Right lobe of liver (tissue), 6 donors: ENCODE measurements at regions not wholly inside any gene's neighbourhood (a gene's known extent, or its start where the extent isn't known, plus 50 kb on each side); places are given as distances from the start of the nearest gene placed in this dataset.
"Not testable (repeated sequence)": the region's sequence is repeated elsewhere in the genome, so short reads cannot be mapped to it uniquely, and the experiment has no call there.

Source experiments
- ATAC-seq, 4 donors: fragments of 200-7000 bp; cut with Tn5 transposase; one replicate each; pipeline ENCODE4 v1.9.1; 2020; ENCODE audit warnings: mild to moderate bottlenecking in 4 of 4, moderate library complexity in 4 of 4
- DNase-seq, 3 donors: peaks; one replicate each; pipeline ENCODE4 v3.0.0-alpha.2; 2020
- H3K27ac ChIP-seq, 3 donors: fragments of 200-600 bp; one replicate each; pipeline ENCODE4 v1.8.0; 2022
- H3K27me3 ChIP-seq, 2 donors: fragments of 200-600 bp; one replicate each; pipeline ENCODE4 v1.8.0; 2022
- H3K36me3 ChIP-seq, 4 donors: fragments of 200-600 bp; sonication (generic) in 1 of 4; one replicate each; pipeline versions ENCODE4 v1.5.1 to v1.8.0; 2017 to 2022; ENCODE audit warnings: control low read depth in 1 of 4
- H3K4me1 ChIP-seq, 4 donors: fragments of 200-600 bp; sonication (generic) in 1 of 4; one replicate each; pipeline versions ENCODE4 v1.5.1 to v1.8.0; 2017 to 2022; ENCODE audit warnings: control low read depth in 1 of 4
- H3K4me3 ChIP-seq, 3 donors: fragments of 200-600 bp; one replicate each; pipeline ENCODE4 v1.8.0; 2022
- H3K9me3 ChIP-seq, 4 donors: fragments of 200-600 bp; sonication (generic) in 1 of 4; one replicate each; pipeline versions ENCODE4 v1.5.1 to v1.8.0; 2017 to 2022; ENCODE audit warnings: control low read depth in 1 of 4
- CTCF ChIP-seq, 4 donors: fragments of 200-600 bp in 3 of 4; fragments of 450-650 bp in 1 of 4; IDR thresholded peaks; one replicate each; pipeline versions ENCODE4 v1.5.1 to v1.8.0; 2016 to 2022; ENCODE audit warnings: antibody characterized with exemption in 4 of 4, mild to moderate bottlenecking in 2 of 4
- POLR2A ChIP-seq: fragments of 450-650 bp; IDR thresholded peaks from one replicate; pipeline ENCODE4 v1.6.1; 2017; ENCODE audit warnings: antibody characterized with exemption, mild to moderate bottlenecking
- WGBS: methylation state at CpG from one replicate; pipeline ENCODE4 v1.1.6; 2018; ENCODE audit warnings: low coverage, low lambda C conversion rate; ENCODE audit not compliant: insufficient coverage; ENCODE audit errors: missing lambda C conversion rate; 5-methylcytosine and 5-hydroxymethylcytosine counted together
- intact Hi-C, 2 donors: fragments of 100-400 bp; cut with DNase I; formaldehyde crosslinking; loops; one replicate each; pipeline versions ENCODE4 v1.11.2 to v1.14.1; 2022
- donor health status: DM: no; HTN: yes; CAD: no.
- donor health status: DM: no; HTN: no; CAD: no.
- donor health status: DM: no; HTN: no; CAD: no.
- donor health status: DM: no; HTN: yes; CAD: no.
- donor health status: DM: no; HTN: yes; CAD: no.

GRCh38 chr6:167751579-167752115, 75.1 kb upstream of the AFDN start:
- H3K27me3 ChIP-seq = no peaks in the 10 kb centered on the region
- peaks cover 0 to 17% (median 7%) of the 10 kb centered on the region in 4 donors for H3K4me1 ChIP-seq
- no peaks in the 10 kb centered on the region for H3K9me3 ChIP-seq
- H3K27ac ChIP-seq = peak overlapping the region in 2 of 3 donors; percentile 46 to 58
- ATAC-seq = no peak
- DNase-seq = no peak
- intact Hi-C loops = no loop called here
- H3K36me3 ChIP-seq = no peaks in the 10 kb centered on the region
- WGBS = 44% methylated on average over 5 of the region's 7 CpGs
- no peak overlapping the region for H3K4me3 ChIP-seq
- no peak for TF ChIP-seq POLR2A
- no peak for TF ChIP-seq CTCF (IDR thresholded peaks at IDR 0.05)

DNA sequence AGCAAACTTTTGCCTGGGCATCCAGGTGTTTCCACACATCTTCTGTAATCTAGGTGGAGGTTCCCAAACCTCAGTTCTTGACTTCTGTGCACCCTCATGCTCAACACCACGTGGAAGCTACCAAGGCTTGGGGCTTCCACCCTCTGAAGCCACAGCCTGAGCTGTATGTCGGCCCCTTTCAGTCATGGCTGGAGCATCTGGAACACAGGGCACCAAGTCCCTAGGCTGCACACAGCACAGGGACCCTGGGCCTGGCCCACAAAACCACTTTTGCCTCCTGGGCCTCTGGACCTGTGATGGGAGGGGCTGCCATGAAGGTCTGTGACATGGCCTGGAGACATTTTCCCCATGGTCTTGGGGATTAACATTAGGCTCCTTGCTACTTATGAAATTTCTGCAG, 73.4 kb upstream of the AFDN start:
- WGBS = 90% methylated on average over 2 of the region's 2 CpGs
- H3K9me3 ChIP-seq = not testable (repeated sequence)

GRCh38 chr6:167754691-167755090, 72.0 kb upstream of the AFDN start:
- intact Hi-C loops = no loop called here
- DNase-seq (no peak), ATAC-seq (no peak)
- Histone ChIP-seq H3K36me3 (no peaks in the 10 kb centered on the region), H3K27ac (no peak overlapping the region), H3K9me3 (no peaks in the 10 kb centered on the region), H3K4me3 (no peak overlapping the region), H3K27me3 (no peaks in the 10 kb centered on the region), H3K4me1 (peaks cover 0 to 17% (median 7%) of the 10 kb centered on the region in 4 donors)
- WGBS = 98% methylated on average over 6 of the region's 10 CpGs
- no peak for TF ChIP-seq POLR2A
- TF ChIP-seq CTCF (IDR thresholded peaks at IDR 0.05) = no peak

More for the DNA sequence above, 73.4 kb upstream of the AFDN start:
- ATAC-seq, DNase-seq, H3K27ac ChIP-seq, H3K36me3 ChIP-seq, intact Hi-C loops, H3K4me3 ChIP-seq, H3K27me3 ChIP-seq: not testable (repeated sequence)
- peaks cover 0 to 17% (median 7%) of the 10 kb centered on the region in 4 donors for H3K4me1 ChIP-seq

DNA sequence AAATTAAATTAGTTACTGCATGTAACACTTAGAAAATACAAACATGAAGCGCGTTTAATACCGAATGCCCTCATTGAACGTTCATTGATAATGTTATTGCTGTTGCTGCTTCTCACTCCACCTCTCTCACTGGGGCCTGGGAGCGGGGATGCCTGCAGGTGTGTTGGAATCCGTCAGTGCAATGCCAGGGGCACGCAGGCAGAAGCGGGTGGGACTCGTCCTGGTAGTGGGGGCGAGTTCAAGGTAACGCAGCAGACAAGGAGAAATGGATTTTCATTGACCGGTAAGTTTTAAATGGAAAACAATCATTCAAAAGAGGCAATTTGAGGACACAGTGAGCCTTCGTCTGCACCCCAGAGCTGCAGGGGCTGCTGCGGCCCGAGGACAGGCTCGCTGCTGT, 71.2 kb upstream of the AFDN start:
- intact Hi-C loops = no loop called here
- TF ChIP-seq POLR2A (no peak), CTCF (IDR thresholded peaks at IDR 0.05) (no peak)
- Histone ChIP-seq H3K36me3 (no peaks in the 10 kb centered on the region), H3K27me3 (no peaks in the 10 kb centered on the region), H3K4me3 (no peak overlapping the region), H3K27ac (no peak overlapping the region), H3K9me3 (no peaks in the 10 kb centered on the region), H3K4me1 (peaks cover 0 to 11% (median 5%) of the 10 kb centered on the region in 4 donors)
- ATAC-seq (no peak), DNase-seq (no peak)
- WGBS = 90% methylated on average over 12 of the region's 16 CpGs

- WGBS = 66% methylated on average over 2 of the region's 2 CpGs
- H3K9me3 ChIP-seq = no peaks in the 10 kb centered on the region
- DNase-seq = no peak
- H3K27me3 ChIP-seq = no peaks in the 10 kb centered on the region
- peaks cover 0 to 11% (median 4%) of the 10 kb centered on the region in 4 donors for H3K4me1 ChIP-seq
- no peak overlapping the region for H3K4me3 ChIP-seq
- no peaks in the 10 kb centered on the region for H3K36me3 ChIP-seq
- intact Hi-C loops = no loop called here
- no peak overlapping the region for H3K27ac ChIP-seq
- no peak for ATAC-seq
- TF ChIP-seq POLR2A = no peak
- no peak for TF ChIP-seq CTCF (IDR thresholded peaks at IDR 0.05)
Observed at GRCh38 chr6:167756597-167756996, 70.1 kb upstream of the AFDN start.
